ENCODE measurements at regions not wholly inside any gene's neighbourhood (a gene's known extent, or its start where the extent isn't known, plus 50 kb on each side); places are given as distances from the start of the nearest gene placed in this dataset.

GRCh38 chr13:50319635-50320255, 304.5 kb downstream of the KCNRG start:
- Histone ChIP-seq H3K4me3 (no peak overlapping the region), H3K4me1 (peaks cover 6% of the 10 kb centered on the region), H3K9me3 (no peaks in the 10 kb centered on the region), H3K27me3 (no peaks in the 10 kb centered on the region), H3K27ac (no peak overlapping the region), H3K36me3 (no peaks in the 10 kb centered on the region)
- DNase-seq (no peak), ATAC-seq (peak; percentile 33)
- intact Hi-C loops (cut with DNase I), result no loop called here
- TF ChIP-seq CTCF (IDR thresholded peaks at IDR 0.05), result no peak

DNA sequence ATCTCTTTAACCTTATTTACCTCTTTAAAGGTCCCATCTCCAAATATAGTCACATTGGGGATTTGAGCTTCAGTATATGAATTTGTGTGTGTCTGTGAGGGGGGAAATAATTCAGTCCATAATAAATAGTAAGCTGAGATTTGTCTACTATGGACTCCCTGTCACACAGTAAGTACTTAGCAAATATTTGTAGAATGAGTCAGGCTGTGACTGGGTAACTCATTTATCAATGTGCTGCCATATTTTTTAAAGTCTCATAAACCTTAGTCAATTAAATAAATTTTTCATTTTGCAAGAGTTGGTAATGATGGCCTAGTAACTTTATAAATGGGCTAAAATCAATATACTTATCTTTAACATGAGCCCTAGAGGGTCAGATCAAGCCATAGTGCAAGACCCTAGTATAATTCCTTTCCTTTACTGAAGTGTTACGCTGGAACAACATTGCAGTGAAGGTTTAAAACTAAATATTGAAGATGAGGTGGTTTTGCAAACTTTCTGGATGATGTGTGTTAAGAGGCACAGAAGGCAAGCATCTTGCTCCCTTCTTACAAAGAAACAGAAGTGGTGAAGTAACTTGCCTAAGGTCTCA, 305.1 kb downstream of the KCNRG start:
- intact Hi-C loops (cut with DNase I), result no loop called here
- H3K4me1 ChIP-seq, result peaks cover 6% of the 10 kb centered on the region
- no peaks in the 10 kb centered on the region for H3K36me3 ChIP-seq
- H3K27ac ChIP-seq, result no peak overlapping the region
- TF ChIP-seq CTCF (IDR thresholded peaks at IDR 0.05), result no peak
- no peak for DNase-seq
- H3K4me3 ChIP-seq, result no peak overlapping the region
- no peaks in the 10 kb centered on the region for H3K27me3 ChIP-seq
- ATAC-seq, result peak; percentile 24
- H3K9me3 ChIP-seq, result no peaks in the 10 kb centered on the region

- Histone ChIP-seq H3K27me3 (no peaks in the 10 kb centered on the region), H3K36me3 (no peaks in the 10 kb centered on the region), H3K4me1 (peaks cover 6% of the 10 kb centered on the region), H3K27ac (no peak overlapping the region), H3K9me3 (no peaks in the 10 kb centered on the region), H3K4me3 (no peak overlapping the region)
- TF ChIP-seq CTCF (IDR thresholded peaks at IDR 0.05), result no peak
- ATAC-seq, result no peak
- no peak for DNase-seq
- intact Hi-C loops (cut with DNase I), result no loop called here
Measured at GRCh38 chr13:50322006-50322405, 306.8 kb downstream of the KCNRG start.

DNA sequence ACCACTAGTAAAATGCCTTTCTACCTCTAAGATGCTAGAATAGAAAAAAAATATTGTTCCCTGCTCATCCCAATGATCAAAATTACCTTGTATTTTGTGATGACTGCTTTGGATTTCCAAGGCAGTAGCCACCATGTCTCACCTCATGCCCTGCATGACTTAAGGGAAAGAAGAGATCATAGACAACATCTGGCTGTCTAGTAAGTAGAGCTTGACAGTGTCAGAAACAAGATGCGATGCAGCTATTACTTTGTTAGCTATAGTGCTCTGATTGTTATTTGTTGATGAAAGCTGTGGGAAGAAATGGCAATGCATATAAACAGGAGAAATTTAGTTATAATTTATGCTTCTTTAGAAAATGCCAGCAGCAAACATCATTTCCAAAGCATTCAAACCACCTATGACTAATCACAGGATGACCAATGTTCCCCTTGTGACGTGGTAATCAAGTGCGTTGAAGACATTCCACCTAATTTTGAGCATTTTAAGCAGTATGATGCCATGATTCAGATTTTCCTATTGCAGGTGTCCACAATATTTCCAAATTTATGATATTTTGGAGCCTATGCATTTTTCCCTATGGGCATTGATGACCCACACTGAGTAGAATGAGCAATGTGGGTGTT, 308.3 kb downstream of the KCNRG start:
- peaks cover 6% of the 10 kb centered on the region for H3K4me1 ChIP-seq
- H3K4me3 ChIP-seq, result no peak overlapping the region
- no peak for ATAC-seq
- H3K27me3 ChIP-seq, result no peaks in the 10 kb centered on the region
- H3K36me3 ChIP-seq, result no peaks in the 10 kb centered on the region
- no peak overlapping the region for H3K27ac ChIP-seq
- no peak for TF ChIP-seq CTCF (IDR thresholded peaks at IDR 0.05)
- H3K9me3 ChIP-seq, result no peaks in the 10 kb centered on the region
- DNase-seq, result no peak
- intact Hi-C loops (cut with DNase I), result no loop called here

GRCh38 chr13:50326271-50326670, 311.0 kb downstream of the KCNRG start:
- Histone ChIP-seq H3K27me3 (no peaks in the 10 kb centered on the region), H3K27ac (no peak overlapping the region), H3K9me3 (no peaks in the 10 kb centered on the region), H3K4me3 (no peak overlapping the region), H3K36me3 (no peaks in the 10 kb centered on the region), H3K4me1 (no peaks in the 10 kb centered on the region)
- intact Hi-C loops (cut with DNase I), result no loop called here
- DNase-seq (no peak), ATAC-seq (no peak)
- no peak for TF ChIP-seq CTCF (IDR thresholded peaks at IDR 0.05)
